ENCODE measurements at regions not wholly inside any gene's neighbourhood (a gene's known extent, or its start where the extent isn't known, plus 50 kb on each side); places are given as distances from the start of the nearest gene placed in this dataset.

GRCh38 chr11:26084313-26084712 lies 247.6 kb upstream of the ANO3 start:
- ChIA-PET POLR2A (interaction anchor here (0.5 kb wide), 1 partner anchor 25 kb away, joined by 3 read pairs; no protein-coding TSS in a partner anchor), CTCF (no interaction called here)
- Mint-ChIP-seq H3K9me3 (no peaks in the 10 kb centered on the region), H3K4me3 (no peak overlapping the region), H3K27me3 (ENCODE audit: low read depth) (no peaks in the 10 kb centered on the region), H3K36me3 (no peaks in the 10 kb centered on the region), H3K4me1 (no peaks in the 10 kb centered on the region), H3K27ac (no peak overlapping the region)
- ATAC-seq, result no peak
- no peak for DNase-seq (ENCODE audit: low spot score)
- TF ChIP-seq ELF4 (CRISPR knock-in tag; IDR thresholded peaks at IDR 0.05; ENCODE audit: low read depth) (no peak), KAT7 (CRISPR knock-in tag; IDR thresholded peaks at IDR 0.05; ENCODE audit: borderline replicate concordance) (no peak), ZNF281 (CRISPR knock-in tag; IDR thresholded peaks at IDR 0.05) (no peak), E2F4 (CRISPR knock-in tag; IDR thresholded peaks at IDR 0.05; ENCODE audit: borderline replicate concordance, low read depth) (no peak), IRF2 (CRISPR knock-in tag; IDR thresholded peaks at IDR 0.05; ENCODE audit: borderline replicate concordance, low read depth) (no peak), NR1H2 (CRISPR knock-in tag; IDR thresholded peaks at IDR 0.05) (no peak)

GRCh38 chr11:26086028-26086427 lies 245.9 kb upstream of the ANO3 start:
- DNase-seq (ENCODE audit: low spot score) (no peak), ATAC-seq (no peak)
- no peak overlapping the region for H3K4me3 Mint-ChIP-seq
- no peak overlapping the region for H3K27ac Mint-ChIP-seq
- POLR2A ChIA-PET, result no interaction called here
- no peaks in the 10 kb centered on the region for H3K36me3 Mint-ChIP-seq
- no peaks in the 10 kb centered on the region for H3K9me3 Mint-ChIP-seq
- H3K27me3 Mint-ChIP-seq (ENCODE audit: low read depth), result no peaks in the 10 kb centered on the region
- CTCF ChIA-PET, result no interaction called here
- H3K4me1 Mint-ChIP-seq, result no peaks in the 10 kb centered on the region
- TF ChIP-seq, protein P1, sequence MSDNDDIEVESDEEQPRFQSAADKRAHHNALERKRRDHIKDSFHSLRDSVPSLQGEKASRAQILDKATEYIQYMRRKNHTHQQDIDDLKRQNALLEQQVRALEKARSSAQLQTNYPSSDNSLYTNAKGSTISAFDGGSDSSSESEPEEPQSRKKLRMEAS (CRISPR knock-in tag; IDR thresholded peaks at IDR 0.05), result no peak
- no peak for TF ChIP-seq SOX15 (CRISPR knock-in tag; IDR thresholded peaks at IDR 0.05)
- TF ChIP-seq, protein P2, sequence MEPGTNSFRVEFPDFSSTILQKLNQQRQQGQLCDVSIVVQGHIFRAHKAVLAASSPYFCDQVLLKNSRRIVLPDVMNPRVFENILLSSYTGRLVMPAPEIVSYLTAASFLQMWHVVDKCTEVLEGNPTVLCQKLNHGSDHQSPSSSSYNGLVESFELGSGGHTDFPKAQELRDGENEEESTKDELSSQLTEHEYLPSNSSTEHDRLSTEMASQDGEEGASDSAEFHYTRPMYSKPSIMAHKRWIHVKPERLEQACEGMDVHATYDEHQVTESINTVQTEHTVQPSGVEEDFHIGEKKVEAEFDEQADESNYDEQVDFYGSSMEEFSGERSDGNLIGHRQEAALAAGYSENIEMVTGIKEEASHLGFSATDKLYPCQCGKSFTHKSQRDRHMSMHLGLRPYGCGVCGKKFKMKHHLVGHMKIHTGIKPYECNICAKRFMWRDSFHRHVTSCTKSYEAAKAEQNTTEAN (CRISPR knock-in tag; IDR thresholded peaks at IDR 0.05), result no peak
- no peak for TF ChIP-seq PREB (CRISPR knock-in tag; IDR thresholded peaks at IDR 0.05; ENCODE audit: borderline replicate concordance)
- TF ChIP-seq AR (CRISPR knock-in tag; IDR thresholded peaks at IDR 0.05), result no peak
- no peak for TF ChIP-seq ZNF396 (CRISPR knock-in tag; IDR thresholded peaks at IDR 0.05; ENCODE audit: borderline replicate concordance)
- no peak for TF ChIP-seq STAT6 (CRISPR knock-in tag; conservative IDR thresholded peaks at IDR 0.05; ENCODE audit: low read depth)
- no peak for TF ChIP-seq NFYB (CRISPR knock-in tag; conservative IDR thresholded peaks at IDR 0.05; ENCODE audit: low read depth)
- TF ChIP-seq NFE2L1 (CRISPR knock-in tag; IDR thresholded peaks at IDR 0.05), result no peak
